ENCODE measurements at regions not wholly inside any gene's neighbourhood (a gene's known extent, or its start where the extent isn't known, plus 50 kb on each side); places are given as distances from the start of the nearest gene placed in this dataset.

DNA sequence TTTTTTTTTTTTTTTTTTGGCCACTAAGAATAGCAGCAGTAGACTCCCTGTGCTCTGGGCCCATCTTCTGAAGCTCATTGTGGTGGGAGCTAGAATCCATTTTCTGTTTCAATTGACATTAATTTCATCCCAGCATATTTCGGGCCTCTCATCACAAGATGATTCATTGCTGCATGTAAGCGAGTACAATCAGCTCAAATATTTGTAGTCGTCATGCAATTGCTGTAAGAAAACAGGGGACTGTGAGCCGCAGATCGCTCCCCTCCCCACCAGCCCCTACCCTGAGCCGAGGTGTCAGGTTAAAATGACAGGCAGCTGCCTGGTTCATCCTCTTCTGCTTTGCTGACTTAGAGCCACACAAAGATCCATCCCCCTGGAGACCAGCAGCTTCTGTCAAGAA lies 358.8 kb upstream of the CDH5 start:
- Histone ChIP-seq H3K27me3 (ENCODE audit: insufficient read depth, poor library complexity, severe bottlenecking) (no peaks in the 10 kb centered on the region), H3K27ac (replicated peaks) (no peak overlapping the region), H3K4me3 (replicated peaks; ENCODE audit: insufficient read depth, low read length) (no peak overlapping the region)
- TF ChIP-seq REST (IDR thresholded peaks at IDR 0.05; ENCODE audit: insufficient replicate concordance, low read depth) = no peak
- TF ChIP-seq GABPA (IDR thresholded peaks at IDR 0.05; ENCODE audit: low read depth) = no peak
- no peak for DNase-seq (ENCODE audit: low read depth in 1 of 2, low spot score in 1 of 2)

GRCh38 chr16:66006485-66006884 lies 360.0 kb upstream of the CDH5 start:
- Histone ChIP-seq H3K27me3 (ENCODE audit: insufficient read depth, poor library complexity, severe bottlenecking) (no peaks in the 10 kb centered on the region), H3K27ac (replicated peaks) (no peak overlapping the region), H3K4me3 (replicated peaks; ENCODE audit: insufficient read depth, low read length) (no peak overlapping the region)
- TF ChIP-seq SPI1 (IDR thresholded peaks at IDR 0.05; ENCODE audit: borderline replicate concordance, low read depth) (no peak), CTCF (IDR thresholded peaks at IDR 0.05; ENCODE audit: insufficient read depth, low read length) (no peak), GABPA (IDR thresholded peaks at IDR 0.05; ENCODE audit: low read depth) (no peak), REST (IDR thresholded peaks at IDR 0.05; ENCODE audit: insufficient replicate concordance, low read depth) (no peak), POLR2AphosphoS5 (IDR thresholded peaks at IDR 0.05; ENCODE audit: low read depth) (no peak)
- no peak for DNase-seq (ENCODE audit: low read depth in 1 of 2, low spot score in 1 of 2)

DNA sequence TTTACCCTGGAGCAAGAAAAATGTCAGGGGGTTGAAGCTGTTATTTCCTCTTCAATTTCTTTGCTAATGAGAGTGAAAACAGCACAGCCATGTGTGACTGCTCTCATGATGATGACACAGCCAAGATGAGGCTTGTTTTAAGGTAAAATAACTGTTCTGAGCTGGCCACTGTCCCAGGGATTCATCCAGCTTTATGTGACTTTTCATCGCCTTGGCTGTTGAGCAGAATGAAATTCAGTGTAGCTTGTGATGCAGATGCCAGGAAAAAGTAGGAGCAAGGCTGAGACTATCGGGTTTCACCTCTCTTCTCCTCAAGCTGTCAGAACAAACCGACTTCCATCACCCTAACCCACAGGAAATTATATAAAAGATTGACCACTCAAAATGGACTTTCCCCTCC lies 361.8 kb upstream of the CDH5 start:
- Histone ChIP-seq H3K4me3 (replicated peaks; ENCODE audit: insufficient read depth, low read length) (no peak overlapping the region), H3K27me3 (ENCODE audit: insufficient read depth, poor library complexity, severe bottlenecking) (peaks cover 6% of the 10 kb centered on the region), H3K27ac (replicated peaks) (no peak overlapping the region)
- TF ChIP-seq SPI1 (IDR thresholded peaks at IDR 0.05; ENCODE audit: borderline replicate concordance, low read depth) (no peak), CTCF (IDR thresholded peaks at IDR 0.05; ENCODE audit: insufficient read depth, low read length) (no peak), REST (IDR thresholded peaks at IDR 0.05; ENCODE audit: insufficient replicate concordance, low read depth) (no peak), GABPA (IDR thresholded peaks at IDR 0.05; ENCODE audit: low read depth) (no peak), POLR2AphosphoS5 (IDR thresholded peaks at IDR 0.05; ENCODE audit: low read depth) (no peak)
- DNase-seq (ENCODE audit: low read depth in 1 of 2, low spot score in 1 of 2) = no peak

DNA sequence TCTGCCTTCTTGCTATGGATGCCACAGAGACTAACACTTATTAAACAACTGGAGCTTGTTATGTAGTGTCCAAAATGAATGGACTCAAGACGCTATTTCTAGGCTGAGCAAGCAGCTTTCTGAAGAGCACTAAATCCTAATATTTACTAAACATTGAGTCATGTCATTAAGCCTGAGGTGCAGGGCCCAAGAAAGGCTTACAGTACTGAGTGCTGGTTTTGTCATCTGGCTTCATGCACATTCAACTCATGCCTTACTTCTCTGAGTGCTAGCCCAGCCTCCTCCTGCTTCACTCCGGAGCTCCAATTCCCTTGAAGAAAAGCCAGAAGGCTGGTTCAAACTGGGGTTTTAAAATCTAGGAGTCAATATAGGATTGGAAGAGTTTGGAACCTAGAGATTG lies 363.3 kb upstream of the CDH5 start:
- Histone ChIP-seq H3K4me3 (replicated peaks; ENCODE audit: insufficient read depth, low read length) (no peak overlapping the region), H3K27me3 (ENCODE audit: insufficient read depth, poor library complexity, severe bottlenecking) (peaks cover 6% of the 10 kb centered on the region), H3K27ac (replicated peaks) (no peak overlapping the region)
- TF ChIP-seq POLR2AphosphoS5 (IDR thresholded peaks at IDR 0.05; ENCODE audit: low read depth) (no peak), CTCF (IDR thresholded peaks at IDR 0.05; ENCODE audit: insufficient read depth, low read length) (no peak), REST (IDR thresholded peaks at IDR 0.05; ENCODE audit: insufficient replicate concordance, low read depth) (no peak), SPI1 (IDR thresholded peaks at IDR 0.05; ENCODE audit: borderline replicate concordance, low read depth) (no peak)
- no peak for DNase-seq (ENCODE audit: low read depth in 1 of 2, low spot score in 1 of 2)
